GM12878 (cell line): ENCODE measurements at regions not wholly inside any gene's neighbourhood (a gene's known extent, or its start where the extent isn't known, plus 50 kb on each side); places are given as distances from the start of the nearest gene placed in this dataset.

Source experiments
- BRCA1 ChIP-seq: IDR thresholded peaks from 2 replicates; pipeline ENCODE4 v1.6.1; 2011; ENCODE audit warnings: low read depth, low read length, improper control_type of control experiment
- EGR1 ChIP-seq, 2 experiments: IDR thresholded peaks; 1 replicate in 1 of 2; 2 replicates in 1 of 2; pipeline ENCODE4 v1.6.1; 2011 to 2012; ENCODE audit warnings: low read depth in 2 of 2, low read length in 2 of 2, borderline replicate concordance in 1 of 2, mild to moderate bottlenecking in 1 of 2, moderate library complexity in 1 of 2
- FOS ChIP-seq: IDR thresholded peaks from 3 replicates; pipeline ENCODE4 v1.6.1; 2011; ENCODE audit warnings: borderline replicate concordance; ENCODE audit not compliant: insufficient read length; ENCODE audit errors: extremely low read depth
- MEF2A ChIP-seq: IDR thresholded peaks from 2 replicates; pipeline ENCODE4 v1.6.1; 2011; ENCODE audit warnings: low read depth, mild to moderate bottlenecking, low read length, moderate library complexity; ENCODE audit not compliant: insufficient read depth
- MYC ChIP-seq: IDR thresholded peaks from 2 replicates; pipeline ENCODE4 v1.6.1; 2011; ENCODE audit warnings: mild to moderate bottlenecking, low read length, moderate library complexity, inconsistent platforms; ENCODE audit not compliant: insufficient read depth, insufficient replicate concordance, insufficient read length, severe bottlenecking
- NRF1 ChIP-seq: conservative IDR thresholded peaks from 2 replicates; pipeline ENCODE4 v1.6.1; 2011; ENCODE audit warnings: mild to moderate bottlenecking, low read depth, low read length, improper control_type of control experiment
- RCOR1 ChIP-seq: conservative IDR thresholded peaks from 2 replicates; pipeline ENCODE4 v1.6.1; 2012; ENCODE audit warnings: low read depth, low read length, improper control_type of control experiment
- TF ChIP-seq, protein P1 (sequence below): IDR thresholded peaks from 2 replicates; pipeline ENCODE4 v1.6.1; 2012; ENCODE audit warnings: low read depth, low read length, improper control_type of control experiment
- TF ChIP-seq, protein P2 (sequence below): fragments of 450-650 bp; IDR thresholded peaks from 2 replicates; pipeline ENCODE4 v1.6.1; 2017; ENCODE audit warnings: mild to moderate bottlenecking
- TF ChIP-seq, protein P3 (sequence below): IDR thresholded peaks from 2 replicates; pipeline ENCODE4 v1.6.1; 2012; ENCODE audit warnings: low read depth, low read length, improper control_type of control experiment

DNA sequence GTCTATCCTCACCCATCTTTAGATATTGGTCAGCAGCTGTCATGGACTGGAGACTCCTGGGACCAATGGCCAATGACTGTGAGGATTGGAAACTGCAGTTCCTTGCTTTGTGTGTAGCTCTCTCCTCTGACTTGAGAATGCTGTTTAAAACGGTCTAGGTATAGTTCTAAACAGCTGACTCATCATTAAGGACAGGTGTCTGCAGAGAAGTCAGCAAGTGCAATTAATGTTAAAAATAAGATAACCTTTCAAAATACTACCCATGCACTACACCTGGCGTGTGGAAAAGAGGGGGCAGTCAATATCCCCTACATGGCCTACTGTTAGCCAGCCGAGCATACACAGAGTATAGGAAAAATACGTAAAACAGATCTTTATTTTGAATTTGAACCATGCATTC lies 115.4 kb upstream of the TAB2 start:
- TF ChIP-seq RCOR1 (no peak), MEF2A (no peak), NRF1 (no peak), BRCA1 (no peak), EGR1 (IDR thresholded peaks at IDR 0.05; ENCODE audit: borderline replicate concordance in 1 of 2, low read depth in 2 of 2, low read length in 2 of 2) (no peak), FOS (no peak), MYC (no peak)
- TF ChIP-seq, protein P1, sequence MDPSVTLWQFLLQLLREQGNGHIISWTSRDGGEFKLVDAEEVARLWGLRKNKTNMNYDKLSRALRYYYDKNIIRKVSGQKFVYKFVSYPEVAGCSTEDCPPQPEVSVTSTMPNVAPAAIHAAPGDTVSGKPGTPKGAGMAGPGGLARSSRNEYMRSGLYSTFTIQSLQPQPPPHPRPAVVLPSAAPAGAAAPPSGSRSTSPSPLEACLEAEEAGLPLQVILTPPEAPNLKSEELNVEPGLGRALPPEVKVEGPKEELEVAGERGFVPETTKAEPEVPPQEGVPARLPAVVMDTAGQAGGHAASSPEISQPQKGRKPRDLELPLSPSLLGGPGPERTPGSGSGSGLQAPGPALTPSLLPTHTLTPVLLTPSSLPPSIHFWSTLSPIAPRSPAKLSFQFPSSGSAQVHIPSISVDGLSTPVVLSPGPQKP, result no peak
- TF ChIP-seq, protein P2, sequence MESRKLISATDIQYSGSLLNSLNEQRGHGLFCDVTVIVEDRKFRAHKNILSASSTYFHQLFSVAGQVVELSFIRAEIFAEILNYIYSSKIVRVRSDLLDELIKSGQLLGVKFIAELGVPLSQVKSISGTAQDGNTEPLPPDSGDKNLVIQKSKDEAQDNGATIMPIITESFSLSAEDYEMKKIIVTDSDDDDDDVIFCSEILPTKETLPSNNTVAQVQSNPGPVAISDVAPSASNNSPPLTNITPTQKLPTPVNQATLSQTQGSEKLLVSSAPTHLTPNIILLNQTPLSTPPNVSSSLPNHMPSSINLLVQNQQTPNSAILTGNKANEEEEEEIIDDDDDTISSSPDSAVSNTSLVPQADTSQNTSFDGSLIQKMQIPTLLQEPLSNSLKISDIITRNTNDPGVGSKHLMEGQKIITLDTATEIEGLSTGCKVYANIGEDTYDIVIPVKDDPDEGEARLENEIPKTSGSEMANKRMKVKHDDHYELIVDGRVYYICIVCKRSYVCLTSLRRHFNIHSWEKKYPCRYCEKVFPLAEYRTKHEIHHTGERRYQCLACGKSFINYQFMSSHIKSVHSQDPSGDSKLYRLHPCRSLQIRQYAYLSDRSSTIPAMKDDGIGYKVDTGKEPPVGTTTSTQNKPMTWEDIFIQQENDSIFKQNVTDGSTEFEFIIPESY, result no peak
- TF ChIP-seq, protein P3, sequence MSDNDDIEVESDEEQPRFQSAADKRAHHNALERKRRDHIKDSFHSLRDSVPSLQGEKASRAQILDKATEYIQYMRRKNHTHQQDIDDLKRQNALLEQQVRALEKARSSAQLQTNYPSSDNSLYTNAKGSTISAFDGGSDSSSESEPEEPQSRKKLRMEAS, result no peak
